ENCODE measurements at regions not wholly inside any gene's neighbourhood (a gene's known extent, or its start where the extent isn't known, plus 50 kb on each side); places are given as distances from the start of the nearest gene placed in this dataset.
A peak's percentile ranks its signal among the peaks of the same experiment; 100 is the strongest.

DNA sequence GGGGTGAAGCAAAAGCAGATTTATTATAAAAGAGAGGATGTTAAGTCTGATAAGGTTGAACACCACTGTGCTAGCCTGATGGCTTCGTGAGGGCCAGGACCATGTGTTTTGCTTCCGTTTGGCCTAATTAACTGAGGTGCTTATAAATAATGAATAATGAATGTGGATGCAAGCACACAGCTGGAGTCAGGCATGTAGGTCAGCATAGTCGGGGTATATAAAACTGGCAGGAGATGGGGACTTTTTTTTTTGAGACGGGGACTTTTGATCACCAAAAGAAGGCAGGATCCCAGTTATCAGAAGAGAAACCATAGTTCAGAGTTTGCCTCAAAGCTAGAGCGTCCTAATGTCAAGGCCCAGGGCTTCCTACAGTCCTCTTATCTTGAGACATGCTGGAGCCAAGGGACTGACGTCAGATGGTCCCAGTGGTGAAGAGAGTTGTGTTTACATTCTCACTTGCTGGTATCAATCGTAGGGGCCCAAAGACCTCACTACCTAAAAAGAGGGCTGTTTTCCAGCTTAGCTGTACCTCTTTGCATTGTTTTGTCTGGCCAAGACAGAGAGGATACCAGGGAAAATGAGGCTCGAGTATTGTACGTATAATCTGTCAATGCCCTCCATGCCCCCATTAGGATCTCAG is 50.4 kb downstream of the RTL9 start:
- DNase-seq (ENCODE audit: low read depth), result no peak
- TF ChIP-seq, protein P1, sequence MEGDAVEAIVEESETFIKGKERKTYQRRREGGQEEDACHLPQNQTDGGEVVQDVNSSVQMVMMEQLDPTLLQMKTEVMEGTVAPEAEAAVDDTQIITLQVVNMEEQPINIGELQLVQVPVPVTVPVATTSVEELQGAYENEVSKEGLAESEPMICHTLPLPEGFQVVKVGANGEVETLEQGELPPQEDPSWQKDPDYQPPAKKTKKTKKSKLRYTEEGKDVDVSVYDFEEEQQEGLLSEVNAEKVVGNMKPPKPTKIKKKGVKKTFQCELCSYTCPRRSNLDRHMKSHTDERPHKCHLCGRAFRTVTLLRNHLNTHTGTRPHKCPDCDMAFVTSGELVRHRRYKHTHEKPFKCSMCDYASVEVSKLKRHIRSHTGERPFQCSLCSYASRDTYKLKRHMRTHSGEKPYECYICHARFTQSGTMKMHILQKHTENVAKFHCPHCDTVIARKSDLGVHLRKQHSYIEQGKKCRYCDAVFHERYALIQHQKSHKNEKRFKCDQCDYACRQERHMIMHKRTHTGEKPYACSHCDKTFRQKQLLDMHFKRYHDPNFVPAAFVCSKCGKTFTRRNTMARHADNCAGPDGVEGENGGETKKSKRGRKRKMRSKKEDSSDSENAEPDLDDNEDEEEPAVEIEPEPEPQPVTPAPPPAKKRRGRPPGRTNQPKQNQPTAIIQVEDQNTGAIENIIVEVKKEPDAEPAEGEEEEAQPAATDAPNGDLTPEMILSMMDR (conservative IDR thresholded peaks at IDR 0.05; ENCODE audit: low read depth, low read length), result no peak
- H3K4me3 ChIP-seq (ENCODE audit: low read length), result no peak overlapping the region

DNA sequence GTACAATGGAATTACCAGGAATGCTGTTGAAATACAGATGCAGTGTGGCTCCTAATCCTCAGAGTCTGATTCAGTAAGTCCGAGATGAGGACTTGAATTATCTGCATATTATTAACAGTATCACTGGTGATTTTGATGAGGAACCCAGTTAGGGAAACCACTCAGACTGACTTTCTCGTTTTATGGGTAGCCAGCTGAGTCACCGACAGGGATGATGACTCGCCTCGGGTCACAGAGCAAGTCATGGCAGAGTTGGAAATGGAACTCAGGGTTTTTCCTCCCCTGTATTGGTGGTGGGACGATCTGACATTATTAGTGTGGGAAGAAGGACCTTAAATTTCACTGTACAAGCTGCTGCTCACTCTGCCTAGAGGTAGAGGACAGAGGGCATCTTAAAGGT is 51.3 kb downstream of the RTL9 start:
- no peak for DNase-seq (ENCODE audit: low read depth)
- H3K4me3 ChIP-seq (ENCODE audit: low read length), result no peak overlapping the region
- TF ChIP-seq, protein P1 (conservative IDR thresholded peaks at IDR 0.05; ENCODE audit: low read depth, low read length), result no peak

DNA sequence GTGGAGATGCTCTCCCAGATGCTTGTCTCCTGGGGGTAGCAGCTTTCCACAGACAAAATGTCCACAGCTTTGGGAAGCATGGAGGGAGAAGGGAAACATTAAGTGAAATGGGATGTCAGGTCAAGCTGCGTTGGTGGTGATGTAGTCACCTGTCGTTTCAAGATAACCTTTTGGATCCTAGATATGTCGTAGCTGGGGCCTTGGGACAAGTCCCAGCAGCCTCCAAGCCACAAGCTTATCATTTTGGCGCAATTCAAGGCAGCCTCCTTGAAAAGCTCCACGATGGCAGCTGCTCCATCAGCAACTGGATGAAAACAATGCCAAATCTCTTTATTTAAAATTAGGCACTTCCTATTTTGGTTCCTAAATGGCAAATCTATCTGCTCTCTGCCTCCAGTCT is 52.0 kb downstream of the RTL9 start:
- no peak overlapping the region for H3K4me3 ChIP-seq (ENCODE audit: low read length)
- TF ChIP-seq, protein P1 (conservative IDR thresholded peaks at IDR 0.05; ENCODE audit: low read depth, low read length), result no peak
- no peak for DNase-seq (ENCODE audit: low read depth)

- DNase-seq (ENCODE audit: low read depth), result no peak
- TF ChIP-seq, protein P1 (conservative IDR thresholded peaks at IDR 0.05; ENCODE audit: low read depth, low read length), result peak; percentile 90
- peak overlapping the region; percentile 35 for H3K4me3 ChIP-seq (ENCODE audit: low read length)
Measured at GRCh38 chrX:110412971-110413726, 54.5 kb downstream of the RTL9 start.

DNA sequence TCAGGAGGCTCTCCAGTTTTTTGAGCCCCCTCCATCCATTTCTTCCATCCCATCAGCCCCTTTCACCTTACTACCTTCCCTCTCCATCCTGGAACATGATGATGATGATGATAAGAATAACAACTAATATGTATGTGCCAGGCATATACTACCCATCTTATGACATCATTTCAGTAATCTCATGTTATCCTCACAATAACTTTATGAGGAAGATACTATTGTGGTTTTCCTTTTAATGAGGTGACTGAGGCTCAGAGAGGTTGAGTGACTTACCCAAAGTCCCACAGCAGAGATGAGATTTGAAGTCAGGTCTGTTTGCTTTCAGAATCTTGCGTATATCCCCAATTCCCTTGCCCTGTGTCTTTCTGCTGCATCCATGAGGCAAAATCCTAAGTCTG is 55.1 kb downstream of the RTL9 start:
- no peak for DNase-seq (ENCODE audit: low read depth)
- TF ChIP-seq, protein P1 (conservative IDR thresholded peaks at IDR 0.05; ENCODE audit: low read depth, low read length), result no peak
- no peak overlapping the region for H3K4me3 ChIP-seq (ENCODE audit: low read length)

DNA sequence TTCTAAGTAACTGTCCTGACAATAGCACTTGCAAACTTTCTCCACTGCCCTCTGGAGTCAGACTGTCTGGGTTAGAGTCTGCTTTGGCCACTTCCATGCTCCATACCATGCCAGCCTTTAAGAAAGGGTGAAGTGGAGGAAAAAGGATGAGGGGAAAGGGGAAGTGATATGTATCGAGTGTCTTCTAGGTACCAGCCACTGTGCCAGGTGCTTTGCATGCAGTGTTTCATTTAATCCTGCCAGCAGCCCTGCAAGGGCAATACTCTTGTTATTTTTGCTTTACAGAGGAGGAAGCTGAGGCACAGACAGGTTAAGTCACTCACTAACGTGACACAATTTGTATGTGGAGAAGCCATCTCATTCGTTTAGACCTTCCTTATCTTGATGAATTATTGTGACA is 55.6 kb downstream of the RTL9 start:
- DNase-seq (ENCODE audit: low read depth), result no peak
- H3K4me3 ChIP-seq (ENCODE audit: low read length), result no peak overlapping the region
- TF ChIP-seq, protein P1 (conservative IDR thresholded peaks at IDR 0.05; ENCODE audit: low read depth, low read length), result no peak
